ENCODE measurements at regions not wholly inside any gene's neighbourhood (a gene's known extent, or its start where the extent isn't known, plus 50 kb on each side); places are given as distances from the start of the nearest gene placed in this dataset.

DNA sequence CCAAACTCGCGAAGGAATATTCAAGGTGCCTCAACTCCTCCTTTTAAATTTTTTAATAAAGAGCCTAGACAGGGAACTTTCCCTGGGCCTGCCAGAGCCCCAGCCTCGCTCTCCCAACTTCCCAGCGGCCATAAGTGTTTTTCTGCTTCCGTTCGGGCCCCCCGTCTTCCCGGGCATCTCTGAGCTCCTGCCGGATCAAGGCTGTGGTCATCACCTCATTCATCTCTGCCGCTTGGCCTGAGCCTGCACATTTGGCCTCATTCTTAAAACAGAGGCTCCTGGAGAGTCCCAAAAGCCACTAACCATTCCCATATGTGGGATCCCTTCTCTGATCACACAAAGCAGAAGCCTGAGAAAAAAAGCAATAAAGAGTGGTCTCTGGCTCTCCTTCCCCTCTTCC, 969.1 kb upstream of the DEFB115 start:
- TF ChIP-seq, protein P1, sequence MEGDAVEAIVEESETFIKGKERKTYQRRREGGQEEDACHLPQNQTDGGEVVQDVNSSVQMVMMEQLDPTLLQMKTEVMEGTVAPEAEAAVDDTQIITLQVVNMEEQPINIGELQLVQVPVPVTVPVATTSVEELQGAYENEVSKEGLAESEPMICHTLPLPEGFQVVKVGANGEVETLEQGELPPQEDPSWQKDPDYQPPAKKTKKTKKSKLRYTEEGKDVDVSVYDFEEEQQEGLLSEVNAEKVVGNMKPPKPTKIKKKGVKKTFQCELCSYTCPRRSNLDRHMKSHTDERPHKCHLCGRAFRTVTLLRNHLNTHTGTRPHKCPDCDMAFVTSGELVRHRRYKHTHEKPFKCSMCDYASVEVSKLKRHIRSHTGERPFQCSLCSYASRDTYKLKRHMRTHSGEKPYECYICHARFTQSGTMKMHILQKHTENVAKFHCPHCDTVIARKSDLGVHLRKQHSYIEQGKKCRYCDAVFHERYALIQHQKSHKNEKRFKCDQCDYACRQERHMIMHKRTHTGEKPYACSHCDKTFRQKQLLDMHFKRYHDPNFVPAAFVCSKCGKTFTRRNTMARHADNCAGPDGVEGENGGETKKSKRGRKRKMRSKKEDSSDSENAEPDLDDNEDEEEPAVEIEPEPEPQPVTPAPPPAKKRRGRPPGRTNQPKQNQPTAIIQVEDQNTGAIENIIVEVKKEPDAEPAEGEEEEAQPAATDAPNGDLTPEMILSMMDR (IDR thresholded peaks at IDR 0.05; ENCODE audit: low read depth, low read length), result no peak
- no peak for TF ChIP-seq EZH2phosphoT487 (IDR thresholded peaks at IDR 0.05; ENCODE audit: low read depth)

Data from OCI-LY3 (cell line).